HEK293 (cell line): ENCODE measurements at regions not wholly inside any gene's neighbourhood (a gene's known extent, or its start where the extent isn't known, plus 50 kb on each side); places are given as distances from the start of the nearest gene placed in this dataset.

ENCODE experiments used
- ZNF292 ChIP-seq: fragments of 450-650 bp; formaldehyde crosslinking; IDR thresholded peaks from 2 replicates; pipeline ENCODE4 v1.5.1; 2016; ENCODE audit warnings: low read depth, missing biosample characterization, missing genetic modification characterization, borderline replicate concordance
- ZNF558 ChIP-seq: fragments of 450-650 bp; formaldehyde crosslinking; IDR thresholded peaks from 2 replicates; pipeline ENCODE4 v1.5.1; 2016; ENCODE audit warnings: missing biosample characterization, missing genetic modification characterization

DNA sequence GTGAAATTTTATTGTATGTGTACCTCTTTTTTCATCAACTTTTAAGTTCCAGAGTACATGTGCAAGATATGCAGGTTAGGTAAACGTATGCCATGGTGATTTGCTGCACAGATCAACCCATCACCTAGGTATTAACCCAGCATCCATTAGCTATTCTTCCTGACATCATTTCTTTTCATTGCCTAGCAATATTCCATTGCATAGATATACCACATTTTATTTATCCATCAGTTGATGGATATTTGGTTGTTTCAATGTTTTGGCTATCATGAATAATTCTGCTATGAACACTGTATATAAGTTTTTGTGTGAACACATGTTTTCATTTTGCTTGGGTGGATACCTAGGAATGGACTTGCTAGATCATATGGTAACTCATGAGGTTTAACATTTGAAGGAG lies 439.9 kb upstream of the SOX5 start:
- TF ChIP-seq ZNF558 (tag by site-specific recombination): no peak
- TF ChIP-seq ZNF292 (tag by site-specific recombination): no peak
